LNCaP clone FGC (cell line): ENCODE measurements at regions not wholly inside any gene's neighbourhood (a gene's known extent, or its start where the extent isn't known, plus 50 kb on each side); places are given as distances from the start of the nearest gene placed in this dataset.

ENCODE experiments used
- DNase-seq: peaks from one replicate; pipeline ENCODE4 v3.0.0-alpha.2; 2011; ENCODE audit warnings: low read depth
- H3K4me3 ChIP-seq: 2 replicates; pipeline ENCODE4 v1.5.1; 2011; ENCODE audit warnings: mild to moderate bottlenecking, low read depth, low read length, control low read depth
- TF ChIP-seq, protein P1 (sequence below): IDR thresholded peaks from 2 replicates; pipeline ENCODE4 v1.5.1; 2012; ENCODE audit warnings: mild to moderate bottlenecking; ENCODE audit not compliant: control insufficient read depth, insufficient read depth; ENCODE audit errors: extremely low read depth

DNA sequence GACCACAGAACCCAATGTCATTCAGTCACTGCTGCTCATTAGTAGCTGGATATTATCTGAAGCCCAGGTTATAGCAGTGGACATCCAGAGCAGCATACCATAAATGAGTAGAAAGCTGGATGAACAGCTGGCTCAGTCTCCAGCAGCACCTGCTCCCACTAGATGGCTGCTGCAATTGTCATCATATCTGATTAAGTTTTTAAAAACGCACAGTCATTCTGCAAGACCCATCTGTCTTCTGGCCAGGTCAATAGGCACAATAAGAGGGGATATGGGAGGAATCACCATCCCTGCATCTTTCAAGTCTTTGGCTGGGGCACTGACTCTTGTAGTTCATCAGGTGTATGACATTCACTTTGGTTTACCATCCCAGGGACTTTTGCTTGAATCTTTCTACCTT is 55.1 kb upstream of the XDH start:
- H3K4me3 ChIP-seq = no peak overlapping the region
- TF ChIP-seq, protein P1, sequence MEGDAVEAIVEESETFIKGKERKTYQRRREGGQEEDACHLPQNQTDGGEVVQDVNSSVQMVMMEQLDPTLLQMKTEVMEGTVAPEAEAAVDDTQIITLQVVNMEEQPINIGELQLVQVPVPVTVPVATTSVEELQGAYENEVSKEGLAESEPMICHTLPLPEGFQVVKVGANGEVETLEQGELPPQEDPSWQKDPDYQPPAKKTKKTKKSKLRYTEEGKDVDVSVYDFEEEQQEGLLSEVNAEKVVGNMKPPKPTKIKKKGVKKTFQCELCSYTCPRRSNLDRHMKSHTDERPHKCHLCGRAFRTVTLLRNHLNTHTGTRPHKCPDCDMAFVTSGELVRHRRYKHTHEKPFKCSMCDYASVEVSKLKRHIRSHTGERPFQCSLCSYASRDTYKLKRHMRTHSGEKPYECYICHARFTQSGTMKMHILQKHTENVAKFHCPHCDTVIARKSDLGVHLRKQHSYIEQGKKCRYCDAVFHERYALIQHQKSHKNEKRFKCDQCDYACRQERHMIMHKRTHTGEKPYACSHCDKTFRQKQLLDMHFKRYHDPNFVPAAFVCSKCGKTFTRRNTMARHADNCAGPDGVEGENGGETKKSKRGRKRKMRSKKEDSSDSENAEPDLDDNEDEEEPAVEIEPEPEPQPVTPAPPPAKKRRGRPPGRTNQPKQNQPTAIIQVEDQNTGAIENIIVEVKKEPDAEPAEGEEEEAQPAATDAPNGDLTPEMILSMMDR = no peak
- DNase-seq = no peak

DNA sequence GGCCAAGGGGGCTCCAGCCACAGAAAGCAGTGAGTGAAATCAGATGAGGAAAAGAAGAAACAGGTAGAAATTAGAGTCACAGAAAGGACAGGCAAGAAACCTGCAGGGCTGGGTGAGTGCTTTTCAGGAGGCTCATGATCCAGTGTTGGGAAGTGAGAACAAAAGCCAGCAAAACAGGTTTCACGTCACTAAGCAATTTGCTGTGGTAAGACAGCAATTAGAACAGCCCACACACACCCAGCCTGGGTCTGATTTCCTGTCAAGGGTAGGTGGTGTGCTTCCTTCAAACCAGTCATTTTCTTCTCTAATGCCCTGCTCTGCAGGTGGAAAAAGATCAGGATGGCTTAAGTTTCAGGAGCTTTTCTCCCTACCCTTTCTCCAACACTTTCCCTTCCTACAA is 52.9 kb upstream of the XDH start:
- H3K4me3 ChIP-seq = no peak overlapping the region
- DNase-seq = peak; percentile 6
- TF ChIP-seq, protein P1 = no peak
